B cell (primary cell): ENCODE measurements at regions not wholly inside any gene's neighbourhood (a gene's known extent, or its start where the extent isn't known, plus 50 kb on each side); places are given as distances from the start of the nearest gene placed in this dataset.

Source experiments
- ATAC-seq: fragments of 200-7000 bp; cut with Tn5 transposase; one replicate; pipeline ENCODE4 v1.10.0; 2021; ENCODE audit warnings: low read depth, mild to moderate bottlenecking, moderate number of reproducible peaks, moderate library complexity
- CTCF ChIA-PET: fragments of 350-600 bp; sonication (Branson Sonifier 250); formaldehyde crosslinking; loops from one replicate; lab custom pipeline; 2021; ENCODE audit warnings: antibody characterized with exemption, inconsistent platforms; lab: Charles Lee
- POLR2A ChIA-PET: fragments of 350-600 bp; sonication (Branson Sonifier 250); formaldehyde crosslinking; loops from one replicate; lab custom pipeline; 2021; ENCODE audit warnings: antibody characterized with exemption; lab: Charles Lee
- DNase-seq: peaks from one replicate; pipeline ENCODE4 v3.0.0; 2013
- H2AFZ ChIP-seq: 2 replicates; pipeline ENCODE4 v1.6.1; 2012; ENCODE audit warnings: mild to moderate bottlenecking, low read depth, low read length; ENCODE audit not compliant: insufficient read depth, poor library complexity, severe bottlenecking
- H3K27ac ChIP-seq, 2 donors: 1 replicate in 1 of 2; 2 replicates in 1 of 2; pipeline ENCODE4 v1.5.1; 2012 to 2013; ENCODE audit warnings: low read length in 2 of 2, mild to moderate bottlenecking in 2 of 2, moderate library complexity in 1 of 2
- H3K27me3 ChIP-seq, 4 experiments: fragments of 200-600 bp in 1 of 4; sonication (generic) in 1 of 4; replicated peaks in 1 of 4; 1 replicate in 2 of 4; 2 replicates in 2 of 4; pipeline versions ENCODE4 v1.6.1 to v1.7.0; 2013 to 2016; ENCODE audit warnings: low read length in 3 of 4, mild to moderate bottlenecking in 2 of 4, mixed read lengths in 1 of 4, moderate library complexity in 1 of 4; ENCODE audit not compliant: insufficient read depth in 4 of 4, control insufficient read depth in 3 of 4; ENCODE audit errors: control extremely low read depth in 1 of 4
- H3K36me3 ChIP-seq, 2 experiments: replicated peaks in 1 of 2; 1 replicate in 1 of 2; 2 replicates in 1 of 2; pipeline versions ENCODE4 v1.6.1 to v1.7.1; 2013; ENCODE audit warnings: low read length in 1 of 2; ENCODE audit not compliant: insufficient read depth in 2 of 2, control insufficient read depth in 1 of 2; ENCODE audit errors: control extremely low read depth in 1 of 2, extremely low read depth in 1 of 2
- H3K4me1 ChIP-seq, 2 donors: fragments of 200-600 bp in 1 of 2; sonication (generic) in 1 of 2; 1 replicate in 1 of 2; 2 replicates in 1 of 2; pipeline versions ENCODE4 v1.5.1 to v1.6.1; 2013 to 2017; ENCODE audit warnings: low read length in 2 of 2; ENCODE audit not compliant: control insufficient read depth in 2 of 2, insufficient read depth in 2 of 2
- H3K4me2 ChIP-seq: replicated peaks from 2 replicates; pipeline ENCODE3; 2012; ENCODE audit warnings: mild to moderate bottlenecking, low read depth, low read length; ENCODE audit not compliant: poor library complexity, severe bottlenecking
- H3K4me3 ChIP-seq, 5 experiments: fragments of 200-600 bp in 1 of 5; sonication (generic) in 1 of 5; 1 replicate in 3 of 5; 2 replicates in 2 of 5; pipeline versions ENCODE4 v1.5.1 to v1.7.0; 2011 to 2016; ENCODE audit warnings: low read length in 4 of 5, mild to moderate bottlenecking in 4 of 5, low read depth in 2 of 5, control low read depth in 1 of 5, moderate library complexity in 1 of 5; ENCODE audit not compliant: insufficient read depth in 1 of 5; ENCODE audit errors: control extremely low read depth in 1 of 5, extremely low read depth in 1 of 5
- H3K79me2 ChIP-seq: fragments of 200-600 bp; sonication (generic); one replicate; pipeline ENCODE4 v1.6.0; 2016; ENCODE audit warnings: low read length; ENCODE audit not compliant: control insufficient read depth, insufficient read depth
- H3K9ac ChIP-seq: fragments of 200-600 bp; sonication (generic); 2 replicates; pipeline ENCODE4 v1.6.1; 2017; ENCODE audit warnings: mild to moderate bottlenecking, low read length, moderate library complexity
- H3K9me3 ChIP-seq, 3 donors: one replicate each; pipeline versions ENCODE4 v1.6.1 to v1.7.1; 2013; ENCODE audit warnings: low read length in 2 of 3; ENCODE audit not compliant: control insufficient read depth in 2 of 3, insufficient read depth in 1 of 3; ENCODE audit errors: control extremely low read depth in 1 of 3
- H4K20me1 ChIP-seq: 2 replicates; pipeline ENCODE4 v1.6.0; 2012; ENCODE audit warnings: mild to moderate bottlenecking, low read length; ENCODE audit not compliant: insufficient read depth, control insufficient read depth, poor library complexity, severe bottlenecking
- H3K27ac Mint-ChIP-seq: one replicate; pipeline ENCODE4 v1.8.0; 2021; ENCODE audit warnings: mixed read lengths
- H3K27me3 Mint-ChIP-seq: one replicate; pipeline ENCODE4 v1.8.0; 2021; ENCODE audit warnings: mixed read lengths
- H3K4me1 Mint-ChIP-seq: one replicate; pipeline ENCODE4 v1.8.0; 2021; ENCODE audit warnings: mixed read lengths
- H3K4me3 Mint-ChIP-seq: one replicate; pipeline ENCODE4 v1.8.0; 2021; ENCODE audit warnings: mixed read lengths
- H3K9me3 Mint-ChIP-seq: one replicate; pipeline ENCODE4 v1.8.0; 2022; ENCODE audit warnings: mixed read lengths; ENCODE audit not compliant: insufficient read depth
- WGBS: methylation state at CpG from one replicate; pipeline ENCODE4 v1.1.5; 2013; ENCODE audit warnings: missing lambda C conversion rate; ENCODE audit not compliant: insufficient coverage; 5-methylcytosine and 5-hydroxymethylcytosine counted together
- intact Hi-C: fragments of 100-400 bp; cut with micrococcal nuclease; formaldehyde crosslinking; loops from one replicate; pipeline ENCODE4 v1.10.0; 2022
- TF ChIP-seq, protein P1 (sequence below): fragments of 200-600 bp; IDR thresholded peaks from one replicate; pipeline ENCODE4 v1.8.0; 2022; ENCODE audit warnings: antibody characterized with exemption, mild to moderate bottlenecking

GRCh38 chr18:51617167-51617566, 419.7 kb upstream of the MEX3C start:
- no peaks in the 10 kb centered on the region for H3K4me1 Mint-ChIP-seq
- H3K79me2 ChIP-seq, result no peaks in the 10 kb centered on the region
- CTCF ChIA-PET, result no interaction called here
- intact Hi-C loops, result no loop called here
- H3K27me3 Mint-ChIP-seq, result peaks cover 29% of the 10 kb centered on the region
- TF ChIP-seq, protein P1, sequence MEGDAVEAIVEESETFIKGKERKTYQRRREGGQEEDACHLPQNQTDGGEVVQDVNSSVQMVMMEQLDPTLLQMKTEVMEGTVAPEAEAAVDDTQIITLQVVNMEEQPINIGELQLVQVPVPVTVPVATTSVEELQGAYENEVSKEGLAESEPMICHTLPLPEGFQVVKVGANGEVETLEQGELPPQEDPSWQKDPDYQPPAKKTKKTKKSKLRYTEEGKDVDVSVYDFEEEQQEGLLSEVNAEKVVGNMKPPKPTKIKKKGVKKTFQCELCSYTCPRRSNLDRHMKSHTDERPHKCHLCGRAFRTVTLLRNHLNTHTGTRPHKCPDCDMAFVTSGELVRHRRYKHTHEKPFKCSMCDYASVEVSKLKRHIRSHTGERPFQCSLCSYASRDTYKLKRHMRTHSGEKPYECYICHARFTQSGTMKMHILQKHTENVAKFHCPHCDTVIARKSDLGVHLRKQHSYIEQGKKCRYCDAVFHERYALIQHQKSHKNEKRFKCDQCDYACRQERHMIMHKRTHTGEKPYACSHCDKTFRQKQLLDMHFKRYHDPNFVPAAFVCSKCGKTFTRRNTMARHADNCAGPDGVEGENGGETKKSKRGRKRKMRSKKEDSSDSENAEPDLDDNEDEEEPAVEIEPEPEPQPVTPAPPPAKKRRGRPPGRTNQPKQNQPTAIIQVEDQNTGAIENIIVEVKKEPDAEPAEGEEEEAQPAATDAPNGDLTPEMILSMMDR, result no peak
- POLR2A ChIA-PET, result interaction anchor here (0.7 kb wide), 1 partner anchor 165 kb away, joined by 4 read pairs; no protein-coding TSS in a partner anchor
- no peak for ATAC-seq
- H2AFZ ChIP-seq, result no peak overlapping the region
- peaks cover 0 to 14% (median 2%) of the 10 kb centered on the region in 4 experiments for H3K27me3 ChIP-seq
- no peak overlapping the region for H3K9ac ChIP-seq
- no peak for DNase-seq
- H3K4me3 Mint-ChIP-seq, result no peak overlapping the region
- no peaks in the 10 kb centered on the region for H3K9me3 Mint-ChIP-seq
- H3K9me3 ChIP-seq, result no peaks in the 10 kb centered on the region
- no peaks in the 10 kb centered on the region for H3K36me3 ChIP-seq
- H3K27ac ChIP-seq, result no peak overlapping the region
- H3K4me1 ChIP-seq, result no peaks in the 10 kb centered on the region
- no peak overlapping the region for H3K4me2 ChIP-seq
- H3K27ac Mint-ChIP-seq, result no peak overlapping the region
- H4K20me1 ChIP-seq, result no peaks in the 10 kb centered on the region
- WGBS, result 56% methylated on average over 2 of the region's 4 CpGs
- no peak overlapping the region for H3K4me3 ChIP-seq

- no peak overlapping the region for H3K4me2 ChIP-seq
- H3K4me3 Mint-ChIP-seq, result no peak overlapping the region
- TF ChIP-seq, protein P1, result no peak
- no peaks in the 10 kb centered on the region for H3K4me1 ChIP-seq
- no peak overlapping the region for H3K27ac Mint-ChIP-seq
- no peaks in the 10 kb centered on the region for H3K4me1 Mint-ChIP-seq
- no peaks in the 10 kb centered on the region for H4K20me1 ChIP-seq
- H3K9me3 Mint-ChIP-seq, result no peaks in the 10 kb centered on the region
- no peak overlapping the region for H3K4me3 ChIP-seq
- no peak overlapping the region for H2AFZ ChIP-seq
- no peaks in the 10 kb centered on the region for H3K36me3 ChIP-seq
- POLR2A ChIA-PET, result no interaction called here
- no peaks in the 10 kb centered on the region for H3K79me2 ChIP-seq
- H3K27me3 ChIP-seq, result peaks cover 0 to 19% (median 2%) of the 10 kb centered on the region in 4 experiments
- WGBS, result 57% methylated on average over 1 of the region's 2 CpGs
- peaks cover 31% of the 10 kb centered on the region for H3K27me3 Mint-ChIP-seq
- intact Hi-C loops, result no loop called here
- ATAC-seq (no peak), DNase-seq (no peak)
- H3K9me3 ChIP-seq, result no peaks in the 10 kb centered on the region
- H3K27ac ChIP-seq, result no peak overlapping the region
- H3K9ac ChIP-seq, result no peak overlapping the region
- CTCF ChIA-PET, result no interaction called here
Observed at GRCh38 chr18:51617572-51618260, 420.2 kb upstream of the MEX3C start.
